ENCODE measurements at regions not wholly inside any gene's neighbourhood (a gene's known extent, or its start where the extent isn't known, plus 50 kb on each side); places are given as distances from the start of the nearest gene placed in this dataset.
"Not testable (repeated sequence)": the region's sequence is repeated elsewhere in the genome, so short reads cannot be mapped to it uniquely, and the experiment has no call there.

- DNase-seq (ENCODE audit: low read depth in 3 of 3), result not testable (repeated sequence)
Observed at GRCh38 chr16:13336907-13337881, 435.8 kb downstream of the SHISA9 start.

- DNase-seq (ENCODE audit: low read depth in 3 of 3), result no peak
Observed at GRCh38 chr16:13338044-13338443, 436.6 kb downstream of the SHISA9 start.

- DNase-seq (ENCODE audit: low read depth in 3 of 3), result no peak
Observed at GRCh38 chr16:13342675-13343074, 441.3 kb downstream of the SHISA9 start.

- DNase-seq (ENCODE audit: low read depth in 3 of 3), result no peak
Observed at GRCh38 chr16:13344001-13344400, 442.6 kb downstream of the SHISA9 start.

- DNase-seq (ENCODE audit: low read depth in 3 of 3), result no peak
Observed at GRCh38 chr16:13348416-13348815, 447.0 kb downstream of the SHISA9 start.

- no peak for DNase-seq (ENCODE audit: low read depth in 3 of 3)
Observed at GRCh38 chr16:13350000-13350399, 448.6 kb downstream of the SHISA9 start.

- DNase-seq (ENCODE audit: low read depth in 3 of 3), result no peak
Observed at GRCh38 chr16:13351181-13351580, 449.8 kb downstream of the SHISA9 start.

GRCh38 chr16:13351601-13352217, 450.3 kb downstream of the SHISA9 start:
- no peak for DNase-seq (ENCODE audit: low read depth in 3 of 3)

GRCh38 chr16:13352796-13353195, 451.4 kb downstream of the SHISA9 start:
- DNase-seq (ENCODE audit: low read depth in 3 of 3), result not testable (repeated sequence)

GRCh38 chr16:13357842-13358241, 456.4 kb downstream of the SHISA9 start:
- not testable (repeated sequence) for DNase-seq (ENCODE audit: low read depth in 3 of 3)

GRCh38 chr16:13359835-13360234, 458.4 kb downstream of the SHISA9 start:
- DNase-seq (ENCODE audit: low read depth in 3 of 3), result no peak

- no peak for DNase-seq (ENCODE audit: low read depth in 3 of 3)
Observed at GRCh38 chr16:13372421-13372820, 471.0 kb downstream of the SHISA9 start.

- DNase-seq (ENCODE audit: low read depth in 3 of 3), result peak in 2 of 3 donors; percentile 1 to 2
Observed at GRCh38 chr16:13376174-13376573, 474.8 kb downstream of the SHISA9 start.

- no peak for DNase-seq (ENCODE audit: low read depth in 3 of 3)
Observed at GRCh38 chr16:13377143-13377542, 475.7 kb downstream of the SHISA9 start.

- no peak for DNase-seq (ENCODE audit: low read depth in 3 of 3)
Observed at GRCh38 chr16:13378151-13378550, 476.8 kb downstream of the SHISA9 start.

GRCh38 chr16:13379266-13379665, 477.9 kb downstream of the SHISA9 start:
- no peak for DNase-seq (ENCODE audit: low read depth in 3 of 3)

GRCh38 chr16:13385156-13386040, 484.0 kb downstream of the SHISA9 start:
- DNase-seq (ENCODE audit: low read depth in 3 of 3), result not testable (repeated sequence)

- DNase-seq (ENCODE audit: low read depth in 3 of 3), result no peak
Observed at GRCh38 chr16:13390093-13390985, 488.9 kb downstream of the SHISA9 start.

GRCh38 chr16:13390986-13391305, 489.5 kb downstream of the SHISA9 start:
- DNase-seq (ENCODE audit: low read depth in 3 of 3), result no peak

GRCh38 chr16:13391337-13391736, 489.9 kb downstream of the SHISA9 start:
- DNase-seq (ENCODE audit: low read depth in 3 of 3), result no peak

GRCh38 chr16:13392341-13392740, 490.9 kb downstream of the SHISA9 start:
- no peak for DNase-seq (ENCODE audit: low read depth in 3 of 3)

Measured in stimulated activated CD4-positive, alpha-beta T cell treated with anti-CD3 and anti-CD28 coated beads, TNF-alpha, amount 100 ng/mL, for 48 hours (primary cell).